Epithelial cell of esophagus (primary cell): ENCODE measurements at regions not wholly inside any gene's neighbourhood (a gene's known extent, or its start where the extent isn't known, plus 50 kb on each side); places are given as distances from the start of the nearest gene placed in this dataset.

Experiments used
- DNase-seq: peaks from one replicate; pipeline ENCODE4 v3.0.0; 2010; ENCODE audit warnings: low read depth
- H3K4me3 ChIP-seq: 2 replicates; pipeline ENCODE4 v1.5.1; 2011; ENCODE audit warnings: mild to moderate bottlenecking, low read length, control low read depth
- TF ChIP-seq, protein P1 (sequence below): IDR thresholded peaks from 2 replicates; pipeline ENCODE4 v1.5.1; 2011; ENCODE audit warnings: low read depth, mild to moderate bottlenecking, low read length, control low read depth, inconsistent platforms; ENCODE audit not compliant: insufficient read depth; ENCODE audit errors: missing control alignments

DNA sequence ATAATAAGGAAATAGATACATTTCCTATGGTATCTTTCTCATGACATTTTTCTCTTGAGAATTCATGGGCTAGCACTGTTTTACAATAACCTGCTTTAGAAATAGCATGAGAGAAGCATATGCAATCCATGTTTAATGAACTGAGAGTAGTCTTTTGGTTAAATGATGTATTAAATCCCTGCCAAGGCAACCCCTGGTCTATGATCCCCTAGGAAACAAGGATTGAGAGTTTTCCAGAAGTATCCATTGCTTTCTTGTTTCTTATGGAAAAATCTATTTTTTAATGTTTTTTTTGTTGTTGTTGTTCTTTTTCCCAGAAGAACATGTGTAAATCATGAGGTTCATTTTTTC, 390.5 kb upstream of the HSF2 start:
- H3K4me3 ChIP-seq: no peak overlapping the region
- TF ChIP-seq, protein P1, sequence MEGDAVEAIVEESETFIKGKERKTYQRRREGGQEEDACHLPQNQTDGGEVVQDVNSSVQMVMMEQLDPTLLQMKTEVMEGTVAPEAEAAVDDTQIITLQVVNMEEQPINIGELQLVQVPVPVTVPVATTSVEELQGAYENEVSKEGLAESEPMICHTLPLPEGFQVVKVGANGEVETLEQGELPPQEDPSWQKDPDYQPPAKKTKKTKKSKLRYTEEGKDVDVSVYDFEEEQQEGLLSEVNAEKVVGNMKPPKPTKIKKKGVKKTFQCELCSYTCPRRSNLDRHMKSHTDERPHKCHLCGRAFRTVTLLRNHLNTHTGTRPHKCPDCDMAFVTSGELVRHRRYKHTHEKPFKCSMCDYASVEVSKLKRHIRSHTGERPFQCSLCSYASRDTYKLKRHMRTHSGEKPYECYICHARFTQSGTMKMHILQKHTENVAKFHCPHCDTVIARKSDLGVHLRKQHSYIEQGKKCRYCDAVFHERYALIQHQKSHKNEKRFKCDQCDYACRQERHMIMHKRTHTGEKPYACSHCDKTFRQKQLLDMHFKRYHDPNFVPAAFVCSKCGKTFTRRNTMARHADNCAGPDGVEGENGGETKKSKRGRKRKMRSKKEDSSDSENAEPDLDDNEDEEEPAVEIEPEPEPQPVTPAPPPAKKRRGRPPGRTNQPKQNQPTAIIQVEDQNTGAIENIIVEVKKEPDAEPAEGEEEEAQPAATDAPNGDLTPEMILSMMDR: no peak
- DNase-seq: no peak

DNA sequence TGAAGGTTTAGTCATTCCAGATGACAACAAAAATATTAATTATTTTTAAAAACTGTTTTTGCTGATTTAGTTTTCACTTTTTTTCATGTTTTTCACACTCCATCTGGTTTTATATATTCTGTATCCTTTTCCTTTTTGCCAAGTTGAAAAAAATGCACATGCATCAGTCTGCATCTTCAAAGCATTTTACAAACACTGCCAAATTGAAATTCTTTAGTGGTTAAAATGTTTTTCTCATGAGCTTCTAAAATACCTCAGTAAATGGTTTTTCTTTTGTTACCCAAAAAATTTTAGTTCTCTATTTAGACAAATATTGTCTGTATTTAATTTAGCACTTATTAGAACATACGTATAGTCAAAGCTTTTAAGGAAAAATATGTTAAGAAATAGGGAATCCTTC, 386.9 kb upstream of the HSF2 start:
- DNase-seq: no peak
- no peak overlapping the region for H3K4me3 ChIP-seq
- TF ChIP-seq, protein P1: no peak

DNA sequence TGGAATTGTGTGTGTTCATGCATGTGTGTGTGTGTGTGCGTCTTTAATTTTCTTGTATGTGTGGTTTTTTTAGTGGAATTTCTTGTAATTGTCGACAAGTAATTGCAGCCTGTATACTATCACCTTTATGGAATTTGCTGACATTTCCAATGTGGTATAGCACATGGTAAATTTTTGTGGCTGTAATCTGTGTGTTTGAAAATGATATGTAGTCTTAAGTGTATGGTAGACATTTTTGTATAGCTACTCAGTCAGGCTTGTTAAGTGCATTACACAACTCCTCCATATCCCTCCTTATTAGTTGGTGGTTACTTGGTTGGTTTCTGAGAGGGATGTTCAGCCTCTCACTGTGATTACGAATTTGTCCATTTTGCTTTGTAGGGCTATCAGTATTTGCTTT, 384.5 kb upstream of the HSF2 start:
- TF ChIP-seq, protein P1: no peak
- peak; percentile 68 for DNase-seq
- no peak overlapping the region for H3K4me3 ChIP-seq

DNA sequence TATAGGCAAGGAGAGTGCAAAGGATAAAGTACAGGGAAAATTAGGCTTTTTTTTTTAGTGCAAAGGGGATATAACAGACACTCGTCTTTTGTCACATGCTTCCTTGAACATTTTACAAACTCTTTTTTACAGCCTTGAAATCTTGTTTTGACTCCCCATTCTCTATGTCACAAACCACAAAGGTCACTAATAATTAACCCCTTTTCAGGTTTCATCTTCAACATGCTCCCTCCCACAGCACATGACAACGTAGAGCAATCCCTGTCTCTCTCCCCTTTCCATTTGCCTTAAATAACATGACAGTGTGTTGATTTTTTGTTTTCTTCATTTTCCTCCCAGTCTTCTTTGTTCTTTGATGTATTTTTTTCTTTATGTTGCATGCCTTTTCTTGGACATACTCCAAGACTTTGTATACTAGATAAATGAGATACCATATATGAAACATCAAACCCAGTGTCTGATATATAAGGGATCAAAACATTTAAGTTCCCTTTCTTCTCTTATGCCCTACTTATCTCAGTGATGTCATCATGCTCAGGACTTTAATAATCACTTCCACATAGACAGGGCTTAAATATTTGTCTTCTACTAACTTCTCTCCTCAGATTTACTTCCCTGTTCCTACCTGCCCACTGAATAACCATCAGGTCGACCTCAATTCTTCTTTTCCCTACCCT, 378.7 kb upstream of the HSF2 start:
- H3K4me3 ChIP-seq: no peak overlapping the region
- TF ChIP-seq, protein P1: no peak

DNA sequence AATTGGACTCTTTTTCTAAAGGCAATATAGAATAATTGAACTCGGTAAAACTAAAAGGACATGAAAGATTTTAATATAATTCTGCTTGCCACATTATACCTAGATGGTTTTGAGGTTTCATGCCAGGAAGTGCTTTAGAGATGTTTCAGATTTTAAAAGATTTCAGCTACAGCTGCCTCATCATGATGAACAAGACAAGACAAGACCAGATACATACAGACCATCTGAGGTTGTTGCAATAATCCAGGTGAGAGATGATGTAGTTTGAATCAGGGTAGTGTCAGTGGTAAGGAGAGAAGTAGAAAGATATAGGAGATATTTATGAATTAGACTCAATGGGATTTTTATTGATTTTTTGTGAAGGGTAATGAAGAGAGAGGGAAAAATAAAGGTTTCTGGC, 374.3 kb upstream of the HSF2 start:
- TF ChIP-seq, protein P1: no peak
- no peak overlapping the region for H3K4me3 ChIP-seq
- DNase-seq: peak; percentile 82

More for the DNA sequence above, 378.7 kb upstream of the HSF2 start:
- no peak for DNase-seq

DNA sequence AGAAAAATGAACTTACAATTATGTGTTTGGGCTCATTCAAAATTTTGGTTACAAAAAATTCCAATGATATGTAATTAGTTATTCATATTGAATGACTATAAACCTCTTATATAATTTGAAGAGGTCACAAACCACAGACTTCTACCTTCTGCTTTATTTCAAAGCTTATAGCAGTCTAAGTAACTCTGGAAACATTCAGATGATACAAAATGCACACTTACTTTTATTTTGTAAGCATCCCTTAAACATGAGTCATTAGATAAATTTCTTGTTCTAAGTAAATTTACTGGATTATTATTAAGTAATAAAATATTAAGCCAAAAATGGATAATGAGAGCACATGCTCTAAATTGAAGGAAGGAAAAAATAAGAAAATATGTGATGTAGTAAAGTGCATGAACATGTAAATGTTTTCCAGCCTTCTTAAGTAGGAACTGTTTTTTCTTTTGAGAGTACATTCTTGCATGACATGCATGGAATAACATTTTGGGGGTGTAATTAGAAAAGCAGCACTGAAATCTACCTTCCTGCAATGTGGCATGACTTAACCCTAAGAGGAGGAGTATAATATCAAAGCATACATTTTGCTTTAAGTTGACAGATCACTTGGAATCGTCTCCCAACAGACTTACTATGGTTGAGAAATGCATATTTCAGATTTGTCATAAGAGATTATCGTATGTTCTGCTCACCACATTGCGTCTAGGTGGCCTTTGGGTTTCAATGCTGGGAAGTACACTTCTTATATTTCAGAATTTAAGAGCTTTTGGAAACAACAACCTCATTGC, 372.7 kb upstream of the HSF2 start:
- no peak for DNase-seq
- no peak overlapping the region for H3K4me3 ChIP-seq
- TF ChIP-seq, protein P1: no peak

DNA sequence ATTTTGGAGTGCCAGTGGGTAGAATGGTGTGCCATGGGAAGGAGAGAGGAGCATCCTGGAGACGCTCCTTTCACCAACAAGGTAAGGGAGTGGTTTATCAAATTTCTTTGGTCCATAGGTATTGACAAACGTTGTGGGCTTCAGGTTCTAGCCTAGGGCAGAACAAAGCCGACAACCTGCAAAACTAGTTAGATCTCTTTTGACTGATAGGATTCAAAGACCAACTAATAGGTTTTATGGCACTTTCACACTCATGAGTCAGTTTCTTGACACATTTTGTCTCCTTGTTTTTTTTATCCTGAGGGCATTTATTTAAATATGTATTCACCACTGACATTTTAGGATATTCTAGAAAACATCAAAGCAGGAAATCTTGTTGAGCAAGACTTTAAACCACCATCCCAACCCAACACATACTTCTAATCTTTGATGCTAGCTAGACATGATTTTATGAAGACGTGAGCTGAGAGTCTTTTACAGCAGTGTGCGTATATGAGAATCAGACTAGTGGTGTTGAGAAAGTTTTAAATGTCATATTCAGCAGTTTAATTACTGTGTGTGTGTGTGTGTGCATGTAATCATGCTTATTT, 370.4 kb upstream of the HSF2 start:
- peak; percentile 93 for DNase-seq
- TF ChIP-seq, protein P1: no peak
- H3K4me3 ChIP-seq: no peak overlapping the region
